CD4-positive, CD25-positive, alpha-beta regulatory T cell (primary cell): ENCODE measurements at regions not wholly inside any gene's neighbourhood (a gene's known extent, or its start where the extent isn't known, plus 50 kb on each side); places are given as distances from the start of the nearest gene placed in this dataset.

ENCODE experiments used
- ATAC-seq, 2 donors: fragments of 150-1000 bp; cut with Tn5 transposase; one replicate each; pipeline ENCODE4 v1.10.0; 2021; ENCODE audit warnings: low read depth in 2 of 2, moderate number of reproducible peaks in 2 of 2, moderate library complexity in 1 of 2
- DNase-seq, 3 donors: peaks; one replicate each; pipeline versions ENCODE4 v3.0.0 to v3.0.0-alpha.2; 2012 to 2022; ENCODE audit warnings: mixed read lengths in 1 of 3
- H3K27ac ChIP-seq: one replicate; pipeline ENCODE4 v1.7.0; 2013; ENCODE audit warnings: mild to moderate bottlenecking, low read length; ENCODE audit not compliant: insufficient read depth, poor library complexity, severe bottlenecking
- H3K27me3 ChIP-seq: one replicate; pipeline ENCODE4 v1.7.0; 2013; ENCODE audit warnings: low read length; ENCODE audit not compliant: control insufficient read depth, insufficient read depth
- H3K36me3 ChIP-seq: one replicate; pipeline ENCODE4 v1.7.0; 2013; ENCODE audit warnings: mild to moderate bottlenecking, low read length, moderate library complexity; ENCODE audit not compliant: control insufficient read depth, insufficient read depth
- H3K4me1 ChIP-seq: 2 replicates; pipeline ENCODE4 v1.7.0; 2013; ENCODE audit warnings: mild to moderate bottlenecking, low read length; ENCODE audit not compliant: insufficient read depth, control insufficient read depth, poor library complexity, severe bottlenecking
- H3K4me3 ChIP-seq: one replicate; pipeline ENCODE4 v1.7.0; 2013; ENCODE audit warnings: low read depth, mild to moderate bottlenecking, low read length, moderate library complexity
- H3K9me3 ChIP-seq, 2 experiments: 1 replicate in 1 of 2; 2 replicates in 1 of 2; pipeline ENCODE4 v1.7.0; 2013; ENCODE audit warnings: low read length in 2 of 2, mild to moderate bottlenecking in 1 of 2, moderate library complexity in 1 of 2; ENCODE audit not compliant: control insufficient read depth in 2 of 2
- H3K27ac Mint-ChIP-seq, 3 donors: one replicate each; pipeline ENCODE4 v1.8.0; 2020 to 2022; ENCODE audit warnings: mild to moderate bottlenecking in 3 of 3, mixed read lengths in 3 of 3, moderate library complexity in 2 of 3
- H3K27me3 Mint-ChIP-seq: one replicate; pipeline ENCODE4 v1.8.0; 2022; ENCODE audit warnings: mild to moderate bottlenecking, mixed read lengths
- H3K36me3 Mint-ChIP-seq: one replicate; pipeline ENCODE4 v1.8.0; 2020; ENCODE audit warnings: mixed read lengths
- H3K4me1 Mint-ChIP-seq, 4 donors: one replicate each; pipeline ENCODE4 v1.8.0; 2020 to 2022; ENCODE audit warnings: mixed read lengths in 4 of 4, mild to moderate bottlenecking in 1 of 4
- H3K4me3 Mint-ChIP-seq, 4 donors: one replicate each; pipeline ENCODE4 v1.8.0; 2020 to 2022; ENCODE audit warnings: mild to moderate bottlenecking in 4 of 4, mixed read lengths in 4 of 4, moderate library complexity in 3 of 4
- H3K9me3 Mint-ChIP-seq, 7 donors: one replicate each; pipeline ENCODE4 v1.8.0; 2020 to 2022; ENCODE audit warnings: mixed read lengths in 7 of 7, mild to moderate bottlenecking in 3 of 7, moderate library complexity in 2 of 7

- H3K36me3 Mint-ChIP-seq, result no peaks in the 10 kb centered on the region
- no peak overlapping the region for H3K27ac Mint-ChIP-seq
- H3K9me3 Mint-ChIP-seq, result peaks cover 0 to 5% (median 0%) of the 10 kb centered on the region in 7 donors
- H3K4me1 Mint-ChIP-seq, result no peaks in the 10 kb centered on the region
- Histone ChIP-seq H3K9me3 (no peaks in the 10 kb centered on the region), H3K36me3 (no peaks in the 10 kb centered on the region), H3K27me3 (no peaks in the 10 kb centered on the region), H3K4me3 (no peak overlapping the region), H3K27ac (no peak overlapping the region), H3K4me1 (no peaks in the 10 kb centered on the region)
- H3K27me3 Mint-ChIP-seq, result no peaks in the 10 kb centered on the region
- DNase-seq (no peak), ATAC-seq (no peak)
- no peak overlapping the region for H3K4me3 Mint-ChIP-seq
Observed at GRCh38 chr16:66165879-66166278, 200.6 kb upstream of the CDH5 start.

GRCh38 chr16:66164581-66165247 lies 201.8 kb upstream of the CDH5 start:
- no peak overlapping the region for H3K27ac ChIP-seq
- no peaks in the 10 kb centered on the region for H3K4me1 ChIP-seq
- H3K4me3 ChIP-seq, result no peak overlapping the region
- DNase-seq, result no peak
- Mint-ChIP-seq H3K4me1 (no peaks in the 10 kb centered on the region), H3K4me3 (no peak overlapping the region), H3K36me3 (no peaks in the 10 kb centered on the region), H3K27me3 (no peaks in the 10 kb centered on the region), H3K9me3 (peaks cover 0 to 7% (median 0%) of the 10 kb centered on the region in 7 donors), H3K27ac (no peak overlapping the region)
- no peaks in the 10 kb centered on the region for H3K27me3 ChIP-seq
- ATAC-seq, result no peak
- no peaks in the 10 kb centered on the region for H3K36me3 ChIP-seq
- no peaks in the 10 kb centered on the region for H3K9me3 ChIP-seq

DNA sequence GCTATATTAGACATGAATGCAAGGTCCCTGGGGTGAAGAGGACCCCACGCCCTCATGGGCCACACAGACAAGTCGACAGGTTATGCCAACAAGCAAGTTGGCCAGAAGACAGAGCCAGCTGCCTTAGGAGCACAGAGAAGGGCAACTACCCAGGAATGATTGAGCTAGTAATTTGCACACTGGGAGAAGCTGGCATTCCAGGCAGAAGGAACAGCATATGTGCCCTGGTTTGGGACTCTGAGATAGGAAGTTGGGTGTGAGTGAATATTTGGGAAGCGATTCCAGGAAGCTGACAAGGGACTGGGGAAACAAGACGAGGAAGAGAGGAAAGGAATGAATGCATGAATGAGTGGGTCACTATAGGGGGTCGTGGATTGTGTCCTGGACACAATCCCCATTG lies 203.7 kb upstream of the CDH5 start:
- Mint-ChIP-seq H3K4me1 (no peaks in the 10 kb centered on the region), H3K27ac (no peak overlapping the region), H3K9me3 (peaks cover 0 to 7% (median 0%) of the 10 kb centered on the region in 7 donors), H3K36me3 (no peaks in the 10 kb centered on the region), H3K27me3 (no peaks in the 10 kb centered on the region), H3K4me3 (no peak overlapping the region)
- ATAC-seq (no peak), DNase-seq (no peak)
- no peaks in the 10 kb centered on the region for H3K9me3 ChIP-seq
- no peaks in the 10 kb centered on the region for H3K36me3 ChIP-seq
- H3K27me3 ChIP-seq, result no peaks in the 10 kb centered on the region
- H3K4me3 ChIP-seq, result no peak overlapping the region
- H3K4me1 ChIP-seq, result no peaks in the 10 kb centered on the region
- H3K27ac ChIP-seq, result no peak overlapping the region

DNA sequence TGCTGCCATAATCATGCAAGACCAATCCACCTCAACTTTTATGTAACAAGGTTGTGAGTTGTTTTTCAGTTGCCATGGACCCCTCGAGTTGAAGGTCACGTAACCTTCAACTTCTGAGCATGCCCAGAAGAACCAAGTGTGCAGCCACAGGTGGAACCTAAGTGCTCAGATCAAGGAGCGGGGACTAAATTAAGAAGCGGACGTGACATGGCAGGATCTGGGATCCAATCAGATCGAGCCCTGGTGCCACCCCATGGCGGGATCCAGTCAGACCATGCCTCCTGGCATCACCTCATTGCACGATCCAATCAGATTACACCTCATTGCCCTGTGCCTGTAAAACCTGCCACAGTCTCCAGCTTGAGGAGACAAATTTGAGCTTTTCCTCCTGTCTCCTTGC lies 204.5 kb upstream of the CDH5 start:
- Mint-ChIP-seq H3K27ac (no peak overlapping the region), H3K4me3 (no peak overlapping the region), H3K9me3 (peaks cover 0 to 5% (median 0%) of the 10 kb centered on the region in 7 donors), H3K4me1 (no peaks in the 10 kb centered on the region), H3K36me3 (no peaks in the 10 kb centered on the region), H3K27me3 (no peaks in the 10 kb centered on the region)
- DNase-seq, result no peak
- no peaks in the 10 kb centered on the region for H3K9me3 ChIP-seq
- no peaks in the 10 kb centered on the region for H3K27me3 ChIP-seq
- H3K4me3 ChIP-seq, result no peak overlapping the region
- H3K4me1 ChIP-seq, result no peaks in the 10 kb centered on the region
- H3K27ac ChIP-seq, result no peak overlapping the region
- no peak for ATAC-seq
- H3K36me3 ChIP-seq, result no peaks in the 10 kb centered on the region

GRCh38 chr16:66161269-66161668 lies 205.2 kb upstream of the CDH5 start:
- H3K27me3 Mint-ChIP-seq, result no peaks in the 10 kb centered on the region
- H3K27ac Mint-ChIP-seq, result no peak overlapping the region
- H3K4me3 ChIP-seq, result no peak overlapping the region

DNA sequence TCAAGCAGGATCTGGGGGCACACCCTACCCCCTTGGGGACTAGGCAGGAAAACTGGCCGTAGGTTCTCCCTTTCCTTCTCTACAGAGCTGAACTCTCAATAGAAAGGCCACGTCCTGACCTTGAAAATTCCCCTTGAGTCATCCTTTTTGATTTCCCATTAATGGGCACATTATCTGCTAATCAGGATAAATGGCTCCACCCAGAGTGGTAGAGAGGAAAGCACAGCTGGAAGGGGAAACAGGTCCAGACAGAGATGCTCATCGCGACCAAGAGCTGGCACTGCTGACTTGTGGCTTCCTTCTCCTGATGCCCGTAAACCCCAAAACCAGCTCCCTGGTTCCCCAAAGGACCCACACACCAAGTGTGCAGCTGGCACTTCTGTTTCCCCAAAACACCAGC lies 206.5 kb upstream of the CDH5 start:
- Mint-ChIP-seq H3K27me3 (no peaks in the 10 kb centered on the region), H3K9me3 (peaks cover 0 to 3% (median 0%) of the 10 kb centered on the region in 7 donors), H3K4me3 (no peak overlapping the region), H3K4me1 (peaks cover 0 to 2% (median 0%) of the 10 kb centered on the region in 4 donors), H3K27ac (no peak overlapping the region), H3K36me3 (no peaks in the 10 kb centered on the region)
- Histone ChIP-seq H3K4me1 (no peaks in the 10 kb centered on the region), H3K4me3 (no peak overlapping the region), H3K27me3 (no peaks in the 10 kb centered on the region), H3K27ac (no peak overlapping the region), H3K9me3 (no peaks in the 10 kb centered on the region), H3K36me3 (no peaks in the 10 kb centered on the region)
- no peak for ATAC-seq
- no peak for DNase-seq

More at GRCh38 chr16:66161269-66161668, 205.2 kb upstream of the CDH5 start:
- no peak for ATAC-seq
- Histone ChIP-seq H3K27ac (no peak overlapping the region), H3K4me1 (no peaks in the 10 kb centered on the region), H3K36me3 (no peaks in the 10 kb centered on the region), H3K27me3 (no peaks in the 10 kb centered on the region), H3K9me3 (no peaks in the 10 kb centered on the region)
- Mint-ChIP-seq H3K4me3 (no peak overlapping the region), H3K36me3 (no peaks in the 10 kb centered on the region), H3K9me3 (peaks cover 0 to 5% (median 0%) of the 10 kb centered on the region in 7 donors), H3K4me1 (no peaks in the 10 kb centered on the region)
- no peak for DNase-seq

GRCh38 chr16:66156538-66156937 lies 210.0 kb upstream of the CDH5 start:
- peaks cover 0 to 2% (median 0%) of the 10 kb centered on the region in 7 donors for H3K9me3 Mint-ChIP-seq
- no peaks in the 10 kb centered on the region for H3K9me3 ChIP-seq
- no peaks in the 10 kb centered on the region for H3K36me3 ChIP-seq
- DNase-seq (no peak), ATAC-seq (no peak)
- H3K27me3 ChIP-seq, result no peaks in the 10 kb centered on the region
- H3K4me3 ChIP-seq, result no peak overlapping the region
- no peak overlapping the region for H3K4me3 Mint-ChIP-seq
- H3K36me3 Mint-ChIP-seq, result no peaks in the 10 kb centered on the region
- H3K27me3 Mint-ChIP-seq, result no peaks in the 10 kb centered on the region
- no peak overlapping the region for H3K27ac ChIP-seq
- H3K27ac Mint-ChIP-seq, result no peak overlapping the region
- no peaks in the 10 kb centered on the region for H3K4me1 ChIP-seq
- peaks cover 0 to 4% (median 0%) of the 10 kb centered on the region in 4 donors for H3K4me1 Mint-ChIP-seq

GRCh38 chr16:66155933-66156332 lies 210.6 kb upstream of the CDH5 start:
- ATAC-seq (no peak), DNase-seq (no peak)
- Mint-ChIP-seq H3K27me3 (no peaks in the 10 kb centered on the region), H3K36me3 (no peaks in the 10 kb centered on the region), H3K4me1 (peaks cover 0 to 7% (median 0%) of the 10 kb centered on the region in 4 donors), H3K4me3 (no peak overlapping the region), H3K9me3 (peaks cover 0 to 2% (median 0%) of the 10 kb centered on the region in 7 donors), H3K27ac (no peak overlapping the region)
- Histone ChIP-seq H3K4me1 (no peaks in the 10 kb centered on the region), H3K36me3 (no peaks in the 10 kb centered on the region), H3K4me3 (no peak overlapping the region), H3K27ac (no peak overlapping the region), H3K27me3 (no peaks in the 10 kb centered on the region), H3K9me3 (no peaks in the 10 kb centered on the region)
